Esophagus muscularis mucosa (tissue), 4 donors: ENCODE measurements at regions not wholly inside any gene's neighbourhood (a gene's known extent, or its start where the extent isn't known, plus 50 kb on each side); places are given as distances from the start of the nearest gene placed in this dataset.

Source experiments
- EP300 ChIP-seq: sonication (generic); formaldehyde crosslinking; IDR thresholded peaks from one replicate; pipeline ENCODE4 v1.6.1; 2017; ENCODE audit warnings: antibody characterized with exemption
- POLR2A ChIP-seq: fragments of 450-650 bp; IDR thresholded peaks from one replicate; pipeline ENCODE4 v1.6.1; 2017; ENCODE audit warnings: antibody characterized with exemption, moderate library complexity, mild to moderate bottlenecking, low read depth
- POLR2AphosphoS5 ChIP-seq, 2 donors: sonication (generic); formaldehyde crosslinking; IDR thresholded peaks; one replicate each; pipeline ENCODE4 v1.6.1; 2017; ENCODE audit warnings: antibody characterized with exemption in 2 of 2
- TF ChIP-seq, protein P1 (sequence below), 3 experiments: fragments of 200-600 bp in 2 of 3; fragments of 450-650 bp in 1 of 3; sonication (generic) in 2 of 3; IDR thresholded peaks; one replicate each; pipeline ENCODE4 v1.5.1; 2017 to 2019; ENCODE audit warnings: antibody characterized with exemption in 3 of 3, mild to moderate bottlenecking in 2 of 3, moderate library complexity in 1 of 3

DNA sequence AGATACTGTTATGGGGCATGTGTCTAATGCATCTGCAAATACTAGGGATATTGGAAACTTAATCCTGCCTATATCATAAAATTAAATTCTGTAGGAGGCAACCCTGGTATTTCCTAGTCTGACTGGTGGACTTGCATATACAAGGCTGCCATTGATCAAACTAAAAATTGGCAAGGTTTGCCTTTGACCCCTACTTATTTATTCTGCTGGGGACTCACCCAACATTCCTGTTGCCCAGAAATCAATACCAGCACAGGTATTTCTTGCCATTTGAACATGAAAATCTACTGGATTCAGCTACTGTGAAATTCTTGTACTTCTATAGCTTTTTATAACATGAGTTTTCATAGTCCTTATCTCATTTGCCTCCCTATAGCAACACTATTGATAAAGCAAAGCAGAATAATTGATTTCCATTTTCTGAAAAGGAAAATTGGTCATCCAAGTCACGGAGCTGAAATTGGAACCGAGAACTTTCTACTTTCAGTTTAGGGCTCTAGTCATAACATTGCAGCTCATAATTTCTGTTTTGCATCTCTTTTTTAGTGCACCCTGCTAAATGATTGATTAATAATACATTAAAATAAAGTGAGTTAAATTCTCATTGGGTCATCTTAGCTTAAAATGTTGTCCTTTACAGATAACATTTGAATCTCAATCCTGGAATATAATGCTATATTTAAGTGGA lies 365.2 kb downstream of the MFSD1 start:
- TF ChIP-seq, protein P1, sequence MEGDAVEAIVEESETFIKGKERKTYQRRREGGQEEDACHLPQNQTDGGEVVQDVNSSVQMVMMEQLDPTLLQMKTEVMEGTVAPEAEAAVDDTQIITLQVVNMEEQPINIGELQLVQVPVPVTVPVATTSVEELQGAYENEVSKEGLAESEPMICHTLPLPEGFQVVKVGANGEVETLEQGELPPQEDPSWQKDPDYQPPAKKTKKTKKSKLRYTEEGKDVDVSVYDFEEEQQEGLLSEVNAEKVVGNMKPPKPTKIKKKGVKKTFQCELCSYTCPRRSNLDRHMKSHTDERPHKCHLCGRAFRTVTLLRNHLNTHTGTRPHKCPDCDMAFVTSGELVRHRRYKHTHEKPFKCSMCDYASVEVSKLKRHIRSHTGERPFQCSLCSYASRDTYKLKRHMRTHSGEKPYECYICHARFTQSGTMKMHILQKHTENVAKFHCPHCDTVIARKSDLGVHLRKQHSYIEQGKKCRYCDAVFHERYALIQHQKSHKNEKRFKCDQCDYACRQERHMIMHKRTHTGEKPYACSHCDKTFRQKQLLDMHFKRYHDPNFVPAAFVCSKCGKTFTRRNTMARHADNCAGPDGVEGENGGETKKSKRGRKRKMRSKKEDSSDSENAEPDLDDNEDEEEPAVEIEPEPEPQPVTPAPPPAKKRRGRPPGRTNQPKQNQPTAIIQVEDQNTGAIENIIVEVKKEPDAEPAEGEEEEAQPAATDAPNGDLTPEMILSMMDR (IDR thresholded peaks at IDR 0.05): no peak
- TF ChIP-seq EP300: no peak
- no peak for TF ChIP-seq POLR2AphosphoS5 (IDR thresholded peaks at IDR 0.05)
- TF ChIP-seq POLR2A: no peak
